ENCODE measurements at regions not wholly inside any gene's neighbourhood (a gene's known extent, or its start where the extent isn't known, plus 50 kb on each side); places are given as distances from the start of the nearest gene placed in this dataset.

DNA sequence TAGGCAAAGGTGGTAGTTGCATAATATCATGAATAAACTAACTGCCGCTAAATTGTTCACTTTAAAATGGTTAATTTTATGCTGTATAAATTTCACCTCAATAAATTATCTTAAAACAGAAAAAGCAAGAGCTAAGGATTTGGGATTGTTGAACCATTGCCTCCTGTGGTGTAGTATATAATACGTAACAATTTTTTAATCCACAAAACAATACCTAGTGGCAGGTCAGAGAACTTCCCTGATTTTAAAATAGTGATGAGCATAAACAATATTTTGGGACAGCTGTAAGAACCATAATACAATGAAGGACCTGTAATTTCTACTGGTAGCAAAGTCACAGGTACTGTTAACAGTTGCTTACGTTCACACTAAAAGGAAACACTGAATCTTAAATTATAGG, 161.9 kb upstream of the PRNP start:
- TF ChIP-seq, protein P1, sequence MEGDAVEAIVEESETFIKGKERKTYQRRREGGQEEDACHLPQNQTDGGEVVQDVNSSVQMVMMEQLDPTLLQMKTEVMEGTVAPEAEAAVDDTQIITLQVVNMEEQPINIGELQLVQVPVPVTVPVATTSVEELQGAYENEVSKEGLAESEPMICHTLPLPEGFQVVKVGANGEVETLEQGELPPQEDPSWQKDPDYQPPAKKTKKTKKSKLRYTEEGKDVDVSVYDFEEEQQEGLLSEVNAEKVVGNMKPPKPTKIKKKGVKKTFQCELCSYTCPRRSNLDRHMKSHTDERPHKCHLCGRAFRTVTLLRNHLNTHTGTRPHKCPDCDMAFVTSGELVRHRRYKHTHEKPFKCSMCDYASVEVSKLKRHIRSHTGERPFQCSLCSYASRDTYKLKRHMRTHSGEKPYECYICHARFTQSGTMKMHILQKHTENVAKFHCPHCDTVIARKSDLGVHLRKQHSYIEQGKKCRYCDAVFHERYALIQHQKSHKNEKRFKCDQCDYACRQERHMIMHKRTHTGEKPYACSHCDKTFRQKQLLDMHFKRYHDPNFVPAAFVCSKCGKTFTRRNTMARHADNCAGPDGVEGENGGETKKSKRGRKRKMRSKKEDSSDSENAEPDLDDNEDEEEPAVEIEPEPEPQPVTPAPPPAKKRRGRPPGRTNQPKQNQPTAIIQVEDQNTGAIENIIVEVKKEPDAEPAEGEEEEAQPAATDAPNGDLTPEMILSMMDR (IDR thresholded peaks at IDR 0.05), result peak in 1 of 4 experiments; percentile 25
- TF ChIP-seq POLR2A (IDR thresholded peaks at IDR 0.05) (no peak), POLR2AphosphoS5 (IDR thresholded peaks at IDR 0.05) (no peak)
